ENCODE measurements at regions not wholly inside any gene's neighbourhood (a gene's known extent, or its start where the extent isn't known, plus 50 kb on each side); places are given as distances from the start of the nearest gene placed in this dataset.
A peak's percentile ranks its signal among the peaks of the same experiment; 100 is the strongest.

DNA sequence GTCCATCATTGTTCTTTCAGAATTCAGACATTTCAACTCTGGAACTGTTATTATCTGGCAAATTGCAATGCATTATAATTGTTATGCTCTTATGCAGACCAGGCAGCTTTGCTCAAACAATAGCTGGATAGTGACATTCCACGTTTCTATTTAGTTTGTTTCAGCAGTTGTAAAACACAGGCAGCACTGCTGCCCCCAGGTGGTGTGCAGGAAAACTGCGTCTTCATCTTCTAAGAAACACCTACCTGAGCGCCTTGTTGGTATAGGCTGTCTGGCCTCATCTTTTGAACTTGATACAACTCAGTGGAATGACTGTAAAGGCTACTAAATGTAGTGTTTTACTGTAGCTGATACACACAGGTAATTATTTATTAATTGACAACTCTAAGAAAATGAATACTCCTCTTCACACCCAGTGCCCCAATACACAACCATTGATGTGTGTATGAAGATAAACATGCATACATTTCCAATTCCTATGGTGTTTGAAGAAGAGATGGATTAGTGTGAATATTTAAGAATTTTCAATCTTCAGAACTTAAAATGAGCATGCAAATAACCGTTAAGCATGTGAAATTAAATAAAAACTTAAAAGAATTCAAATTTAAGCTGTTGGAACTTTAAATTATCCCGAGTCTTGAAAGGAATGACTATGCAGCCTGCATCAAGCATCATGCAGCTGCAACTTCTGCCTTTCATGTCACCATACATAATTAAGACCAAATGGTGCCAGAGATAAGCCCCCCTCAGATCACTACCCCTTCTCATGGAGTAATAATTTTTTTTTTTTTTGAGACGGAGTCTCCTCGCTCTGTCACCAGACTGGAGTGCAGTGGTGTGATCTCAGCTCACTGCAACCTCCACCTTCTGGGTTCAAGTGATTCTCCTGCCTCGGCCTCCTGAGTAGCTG, 85.6 kb downstream of the CD8B2 start:
- peak; percentile 16 for DNase-seq (ENCODE audit: low spot score)

DNA sequence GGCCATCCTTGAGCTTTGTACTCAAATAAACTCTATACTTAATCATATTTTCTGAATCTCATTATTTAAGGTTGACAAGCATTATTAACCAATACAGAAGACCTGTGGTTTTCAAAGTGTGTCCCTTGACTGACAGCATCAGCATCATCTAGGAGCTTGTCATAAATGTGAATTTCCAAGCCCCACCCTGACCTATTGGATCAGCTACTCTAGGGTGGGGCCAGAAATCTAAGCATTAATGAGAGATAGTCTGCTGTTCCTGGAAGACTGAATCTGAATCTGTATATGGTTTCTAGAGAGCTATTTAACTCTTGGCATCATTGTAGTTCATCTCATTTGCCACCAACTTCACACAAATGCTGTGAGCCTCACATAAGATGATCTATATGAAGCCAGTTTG, 86.6 kb downstream of the CD8B2 start:
- no peak for DNase-seq (ENCODE audit: low spot score)

DNA sequence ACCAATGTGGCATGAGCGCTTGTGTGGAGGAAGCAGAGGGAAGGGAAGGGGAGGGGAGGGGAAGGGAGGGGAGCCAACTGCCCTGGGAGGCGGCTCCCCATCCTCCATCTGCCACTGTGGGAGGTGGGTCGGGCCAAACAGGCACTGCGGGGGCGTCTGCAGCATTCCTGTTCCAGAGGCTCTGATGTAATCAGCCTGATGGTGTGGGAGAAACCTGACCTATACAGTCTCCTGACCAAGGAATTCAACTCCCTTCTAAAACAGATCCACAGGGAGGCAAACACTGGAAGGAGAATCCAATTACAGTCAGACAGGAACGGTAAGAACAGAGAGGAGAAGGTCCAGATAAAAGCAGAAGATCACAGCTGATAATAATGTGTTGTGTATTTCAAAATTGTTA, 88.8 kb downstream of the CD8B2 start:
- no peak for DNase-seq (ENCODE audit: low spot score)

DNA sequence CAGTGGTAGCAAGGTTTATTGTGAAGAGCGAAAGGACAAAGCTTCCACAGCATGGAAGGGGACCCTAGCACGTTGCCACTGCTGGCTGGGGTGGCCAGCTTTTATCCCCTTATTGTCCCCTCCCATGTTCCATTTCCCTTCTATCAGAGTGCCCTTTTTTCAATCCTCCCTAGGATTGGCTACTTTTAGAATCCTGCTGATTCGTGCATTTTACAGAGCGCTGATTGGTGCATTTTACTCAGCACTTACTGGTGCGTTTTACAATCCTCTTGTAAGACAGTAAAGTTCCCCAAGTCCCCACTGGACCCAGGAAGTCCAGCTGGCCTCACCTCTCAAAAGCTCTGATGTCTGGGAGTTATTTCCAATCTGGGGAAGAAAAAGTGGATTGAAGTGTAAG, 90.1 kb downstream of the CD8B2 start:
- DNase-seq (ENCODE audit: low spot score) = no peak

DNA sequence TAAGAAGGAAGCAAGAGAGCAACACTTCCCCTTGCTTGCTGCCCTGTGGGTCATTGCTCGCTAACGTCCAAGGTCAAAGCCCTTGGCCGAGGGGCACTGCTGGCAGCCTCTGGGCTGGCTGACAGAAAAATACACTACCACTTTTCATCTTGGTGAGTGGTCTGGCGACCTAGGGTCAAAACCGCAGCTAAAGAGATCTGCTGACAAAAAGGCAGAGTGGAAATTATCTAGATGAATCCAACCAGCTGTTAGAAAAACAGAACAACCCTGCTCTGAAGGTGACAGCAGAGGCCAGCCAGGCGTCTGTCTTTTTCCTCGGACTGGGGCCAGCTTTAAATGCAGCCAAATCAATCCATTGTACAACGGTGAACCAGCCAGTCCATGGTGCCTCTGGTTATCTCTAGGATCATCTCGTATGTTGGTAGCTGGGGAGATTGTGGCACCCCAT, 92.6 kb downstream of the CD8B2 start:
- no peak for DNase-seq (ENCODE audit: low spot score)

DNA sequence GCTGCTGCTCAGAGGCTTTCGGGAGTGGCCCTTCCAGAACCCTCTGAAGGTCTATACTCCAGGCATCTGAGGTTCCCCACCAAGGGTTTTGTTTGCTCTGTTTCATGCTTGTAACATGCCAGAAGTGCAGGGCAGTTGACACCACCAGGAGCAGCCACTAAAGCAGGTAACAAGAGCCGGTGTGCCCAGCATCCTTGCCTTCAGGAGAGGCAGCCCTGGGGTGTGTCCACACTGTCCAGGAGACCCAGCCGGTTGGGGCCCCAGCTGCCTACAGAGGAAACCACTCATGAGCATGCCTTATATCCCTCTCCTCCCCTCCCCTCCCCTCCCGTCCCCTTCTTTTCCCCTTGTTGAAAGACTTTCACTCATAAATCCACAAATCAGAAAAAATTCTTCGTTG, 93.1 kb downstream of the CD8B2 start:
- no peak for DNase-seq (ENCODE audit: low spot score)

DNA sequence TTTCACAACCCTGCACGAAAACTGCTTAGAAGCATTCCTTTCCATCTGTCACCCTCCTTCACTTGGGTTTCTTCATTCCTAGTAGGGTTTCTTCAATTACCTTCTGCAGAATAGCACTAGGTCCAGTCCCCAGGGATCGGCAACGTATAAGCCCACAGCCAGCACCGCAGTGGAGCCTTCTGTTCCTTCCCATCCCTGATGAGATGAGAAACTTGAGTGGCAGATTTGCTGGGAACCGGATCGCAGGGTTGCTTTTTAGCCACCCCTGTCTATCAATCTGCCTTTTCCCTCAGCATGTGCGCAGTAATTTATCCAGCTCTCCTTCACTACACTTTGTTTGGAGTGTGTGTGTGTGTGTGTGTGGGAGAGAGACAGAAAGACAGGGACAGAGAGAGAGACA, 94.2 kb downstream of the CD8B2 start:
- no peak for DNase-seq (ENCODE audit: low spot score)

DNA sequence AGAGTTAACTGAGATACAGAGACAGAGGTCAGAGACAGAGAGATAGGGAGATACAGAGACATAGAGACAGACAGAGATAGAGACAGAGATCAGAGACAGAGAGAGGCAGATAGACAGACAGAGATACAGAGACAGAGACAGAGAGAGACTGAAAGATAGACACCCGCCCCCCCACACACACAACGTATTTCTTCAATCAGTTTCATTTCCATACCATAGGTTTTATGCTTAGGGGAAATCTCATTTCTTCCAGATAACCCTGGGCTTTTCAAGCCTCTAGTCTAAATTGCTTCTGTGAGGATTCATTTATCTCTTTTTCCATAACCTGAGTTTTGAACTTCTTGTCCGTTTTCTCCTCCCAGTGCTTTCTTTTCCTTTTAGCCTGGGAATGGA, 94.6 kb downstream of the CD8B2 start:
- no peak for DNase-seq (ENCODE audit: low spot score)

DNA sequence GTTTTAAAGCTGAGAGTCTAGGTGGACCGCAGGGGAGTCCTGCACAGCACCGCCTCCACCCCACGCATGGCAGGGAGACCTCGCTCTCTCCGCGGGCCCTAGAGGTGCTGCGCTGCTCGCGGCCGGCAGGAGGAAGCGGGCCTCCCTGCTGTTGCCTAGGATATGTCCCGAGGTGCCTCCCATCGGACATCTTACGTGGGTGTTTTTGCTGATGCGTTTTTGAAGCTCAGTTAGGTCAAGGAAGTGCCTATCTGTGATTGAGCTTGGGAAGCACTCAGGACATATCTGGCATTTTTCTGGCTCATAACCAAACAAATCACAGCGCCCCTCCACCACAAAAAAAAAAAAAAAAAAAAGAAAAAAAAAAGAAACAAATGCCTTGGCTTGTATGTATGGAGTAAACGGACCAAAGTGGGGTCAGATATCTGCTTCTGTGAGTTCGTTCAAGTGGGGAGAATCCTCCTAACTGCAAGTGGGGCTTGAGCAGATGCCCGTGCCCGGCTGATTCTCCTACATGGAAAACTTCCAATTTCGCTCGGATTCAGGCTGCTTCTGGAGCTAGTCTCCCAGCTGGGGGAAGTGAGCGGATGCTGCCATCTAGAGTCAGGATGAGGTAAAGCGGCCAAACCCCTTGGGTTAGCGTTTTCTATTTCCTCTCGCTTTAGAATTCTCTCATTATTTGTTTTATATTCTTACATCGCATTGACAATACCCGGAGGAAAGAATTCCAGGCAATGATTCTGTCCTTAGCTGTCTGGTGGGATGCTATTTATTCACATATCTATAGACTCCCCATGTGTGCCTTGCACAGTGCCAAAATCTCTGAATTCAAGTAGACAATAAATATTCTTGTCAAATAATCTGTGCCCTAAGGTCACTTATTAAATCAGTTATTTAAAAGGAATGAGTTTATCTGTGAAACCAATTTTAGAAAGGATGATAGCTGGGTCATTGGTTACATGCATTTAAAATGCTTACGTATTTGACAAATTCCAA, 95.3 kb downstream of the CD8B2 start:
- peak; percentile 79 for DNase-seq (ENCODE audit: low spot score)

DNA sequence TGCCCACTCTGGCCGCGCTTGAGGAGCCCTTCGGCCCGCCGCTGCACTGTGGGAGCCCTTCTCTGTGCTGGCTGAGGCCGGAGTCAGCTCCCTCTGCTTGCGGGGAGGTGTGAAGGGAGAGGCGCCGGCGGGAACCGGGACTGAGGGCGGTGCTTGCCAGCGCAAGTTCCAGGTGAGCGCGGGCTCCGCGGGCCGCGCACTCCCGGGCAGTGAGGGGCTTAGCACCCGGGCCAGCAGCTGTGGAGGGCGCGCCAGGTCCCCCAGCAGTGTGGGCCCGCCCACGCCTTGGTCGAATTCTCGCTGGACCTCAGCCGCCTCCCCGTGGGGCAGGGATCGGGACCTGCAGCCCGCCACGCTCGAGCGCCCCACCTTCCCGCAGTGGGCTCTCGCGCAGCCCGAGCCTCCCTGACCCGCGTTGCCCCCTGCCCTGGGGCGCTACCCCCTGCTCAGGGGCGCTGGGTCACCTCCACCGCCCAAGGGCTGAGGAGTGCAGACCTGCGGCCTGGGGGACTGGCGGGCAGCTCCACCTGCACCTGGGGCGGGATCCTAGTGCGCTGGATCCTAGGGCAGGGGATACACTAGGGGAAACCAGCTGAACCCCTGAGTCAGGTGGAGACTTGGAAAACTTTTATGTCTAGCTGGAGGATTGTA, 97.3 kb downstream of the CD8B2 start:
- no peak for DNase-seq (ENCODE audit: low spot score)

DNA sequence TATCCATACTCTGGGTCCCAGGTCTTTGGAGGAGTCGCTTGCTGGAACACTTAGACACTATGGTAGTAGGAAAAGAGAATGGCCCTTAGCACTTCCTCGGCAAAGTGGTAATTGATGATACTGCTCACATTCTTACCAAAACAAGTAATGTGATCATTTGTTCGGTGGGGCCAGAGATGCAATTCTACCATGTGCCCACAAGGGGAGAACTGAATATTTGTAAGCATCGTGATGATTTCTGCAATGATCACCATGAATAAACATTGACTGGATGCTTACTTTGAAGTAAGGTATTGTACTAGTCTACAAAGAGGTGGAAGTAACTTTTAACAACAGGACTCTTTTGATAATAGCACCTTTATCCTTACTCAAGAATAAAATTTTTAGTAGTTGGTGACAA, 109.7 kb downstream of the CD8B2 start:
- DNase-seq (ENCODE audit: low spot score) = peak; percentile 16

DNA sequence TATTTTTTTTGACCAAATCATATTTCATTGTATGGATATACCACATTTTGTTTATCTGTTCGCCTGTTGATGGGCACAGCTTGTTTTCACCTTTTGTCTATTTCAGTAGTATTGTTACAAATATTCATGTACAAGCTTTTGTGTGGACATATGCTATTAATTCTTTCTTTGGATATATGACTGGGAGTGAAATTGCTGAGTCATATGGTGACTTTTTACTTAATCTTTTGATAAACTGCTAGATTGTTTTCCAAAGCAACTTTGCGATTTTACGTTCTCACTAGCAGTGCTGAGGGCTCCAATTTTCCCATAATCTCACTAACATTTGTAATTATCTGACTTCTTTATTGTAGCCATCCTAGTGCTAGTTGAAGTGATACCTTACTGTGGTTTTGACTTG, 112.4 kb downstream of the CD8B2 start:
- DNase-seq (ENCODE audit: low spot score) = no peak

DNA sequence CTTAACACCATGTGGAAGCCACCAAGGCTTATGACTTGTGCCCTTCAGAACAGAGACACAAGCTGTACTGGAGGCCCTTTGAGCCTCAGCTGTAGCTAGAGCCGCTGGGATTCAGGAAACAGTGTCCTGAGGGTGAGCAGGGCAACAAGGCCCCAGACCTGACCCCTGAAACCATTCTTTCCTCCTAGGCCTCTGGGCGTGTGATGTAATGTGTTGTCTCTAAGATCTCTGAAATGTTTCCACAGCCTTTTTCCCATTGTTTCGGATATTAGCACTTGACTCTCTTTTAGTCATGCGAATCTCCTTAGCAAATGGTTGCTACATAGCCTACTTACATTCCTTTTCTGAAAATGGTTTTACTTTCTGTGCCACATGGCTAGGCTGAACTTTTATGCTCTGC, 114.9 kb downstream of the CD8B2 start:
- no peak for DNase-seq (ENCODE audit: low spot score)

DNA sequence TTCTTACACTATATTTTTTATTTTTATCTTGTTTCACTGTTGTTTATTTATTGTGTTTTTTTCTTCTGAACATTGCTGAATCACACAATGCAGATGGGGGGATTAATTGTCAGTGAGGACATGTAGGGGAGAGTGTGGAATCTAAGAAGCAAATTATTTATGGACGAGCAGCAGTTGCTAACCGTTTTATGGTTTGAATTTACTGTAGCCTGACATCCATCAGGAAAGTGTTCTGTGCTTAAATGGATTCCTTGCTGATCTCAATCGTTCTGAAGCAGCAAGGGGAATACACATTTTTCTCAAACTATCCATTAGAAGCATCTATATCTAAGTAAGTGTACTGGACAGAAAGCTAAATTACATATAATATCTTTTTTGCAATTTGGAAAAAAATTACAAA, 119.5 kb downstream of the CD8B2 start:
- no peak for DNase-seq (ENCODE audit: low spot score)

DNA sequence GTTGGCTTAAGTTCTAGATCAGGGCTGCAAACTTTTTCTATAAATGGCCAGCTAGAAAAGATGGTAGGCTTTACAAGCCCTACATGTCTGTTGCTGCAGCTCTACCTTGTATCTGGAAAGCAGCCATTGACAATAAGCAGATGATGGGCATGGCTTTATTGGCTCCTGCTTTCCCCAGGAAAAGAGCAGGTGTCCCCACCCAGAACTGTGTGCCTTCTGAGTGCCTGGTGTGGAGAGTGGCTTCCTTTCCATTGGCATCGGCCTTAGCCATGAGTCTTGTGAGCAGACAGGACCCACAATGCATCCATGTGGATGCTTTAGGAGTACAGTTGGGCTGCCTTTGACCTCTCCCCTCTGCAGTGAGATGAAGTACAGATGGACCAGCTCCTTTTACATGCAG, 120.2 kb downstream of the CD8B2 start:
- no peak for DNase-seq (ENCODE audit: low spot score)

DNA sequence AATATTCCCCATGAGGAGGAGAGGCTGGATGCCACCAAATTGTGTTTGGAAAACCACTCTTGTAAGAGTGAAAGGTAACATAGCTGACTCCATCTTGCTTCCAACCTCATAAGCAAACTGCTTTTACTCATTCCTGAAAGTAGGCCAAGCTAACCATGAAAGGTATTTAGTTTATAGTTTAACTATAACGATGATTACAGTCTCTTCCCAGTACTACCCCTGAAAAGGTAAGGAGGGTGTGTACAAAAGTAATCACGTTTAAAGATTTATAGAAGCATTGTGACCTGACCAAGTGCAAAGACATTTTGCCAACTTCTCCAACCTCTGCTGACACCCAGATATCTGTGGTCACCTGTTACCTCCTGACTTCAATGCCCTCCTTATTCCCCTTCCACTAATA, 122.6 kb downstream of the CD8B2 start:
- no peak for DNase-seq (ENCODE audit: low spot score)

DNA sequence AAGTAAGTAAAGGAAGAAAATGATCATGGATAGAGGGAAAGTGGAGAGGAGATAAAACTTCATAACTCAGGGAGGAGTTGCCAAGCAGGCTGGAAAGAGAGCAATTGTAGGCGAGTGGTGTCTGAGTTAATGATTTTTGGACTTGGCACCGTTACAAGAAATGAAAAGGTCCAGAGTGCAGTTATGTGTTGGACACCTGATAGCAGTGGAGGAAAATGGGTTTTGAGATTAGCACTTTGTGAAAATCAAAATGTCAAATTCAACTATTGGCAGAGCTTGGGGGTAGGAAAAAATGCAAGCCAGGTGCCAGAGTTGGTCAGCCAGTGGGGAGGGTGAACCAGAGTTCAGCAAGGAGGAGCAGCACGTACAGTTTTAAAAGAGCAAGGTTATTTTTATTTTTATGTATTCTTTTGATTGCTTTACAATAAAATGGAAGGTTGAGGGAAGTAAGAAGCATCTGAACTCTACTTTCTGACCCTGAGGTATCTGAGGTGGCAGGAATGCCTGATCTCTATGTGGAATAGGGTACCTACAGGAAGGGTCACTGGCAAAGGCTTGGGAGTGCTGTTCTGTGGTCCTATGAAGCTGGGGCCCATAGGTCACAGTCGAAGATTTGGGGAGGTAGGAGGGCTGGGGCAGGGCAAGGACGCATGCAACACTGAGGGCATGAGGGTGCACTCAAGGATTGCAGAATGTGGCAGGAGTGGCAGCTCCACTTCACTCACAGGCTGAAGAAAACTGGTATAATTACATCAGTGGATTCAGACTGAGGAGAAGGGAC, 127.5 kb downstream of the CD8B2 start:
- DNase-seq (ENCODE audit: low spot score) = peak; percentile 52

DNA sequence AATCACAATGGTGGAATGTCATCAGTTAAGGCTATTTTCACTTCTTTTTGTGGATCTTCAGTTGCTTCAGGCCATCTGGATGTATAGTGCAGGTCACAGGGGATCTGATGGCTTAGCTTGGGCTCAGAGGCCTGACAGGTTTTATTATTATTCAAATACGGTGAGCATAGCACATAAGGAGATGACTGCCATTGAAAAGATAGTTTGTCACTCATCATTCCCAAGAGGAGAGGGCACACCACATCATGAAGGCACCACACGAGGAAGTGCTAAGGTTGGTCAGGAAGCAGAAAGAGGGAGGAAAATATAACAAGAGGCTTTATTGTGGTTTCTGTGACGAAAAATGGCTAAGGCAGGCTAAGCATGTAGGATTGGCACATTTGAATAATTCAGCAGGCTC, 131.4 kb downstream of the CD8B2 start:
- no peak for DNase-seq (ENCODE audit: low spot score)

DNA sequence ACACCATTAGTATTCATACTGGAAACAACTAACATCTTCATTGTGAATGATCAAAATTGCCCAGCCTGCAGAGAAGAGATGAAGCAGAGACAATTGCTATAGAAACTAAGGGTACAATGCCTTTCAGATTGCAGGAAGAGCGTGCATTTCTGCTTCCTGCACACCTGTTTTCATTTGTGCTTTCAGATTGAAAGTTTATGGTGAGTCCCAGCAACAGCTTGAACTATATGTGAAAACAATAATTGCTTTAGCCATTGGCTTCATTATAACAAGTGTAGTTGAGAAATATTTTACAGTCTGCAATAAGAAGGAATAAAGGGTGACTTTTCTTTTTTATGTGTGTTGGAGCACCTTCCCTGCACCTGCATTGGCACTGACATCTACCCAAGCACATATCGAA, 136.3 kb downstream of the CD8B2 start:
- DNase-seq (ENCODE audit: low spot score) = no peak

DNA sequence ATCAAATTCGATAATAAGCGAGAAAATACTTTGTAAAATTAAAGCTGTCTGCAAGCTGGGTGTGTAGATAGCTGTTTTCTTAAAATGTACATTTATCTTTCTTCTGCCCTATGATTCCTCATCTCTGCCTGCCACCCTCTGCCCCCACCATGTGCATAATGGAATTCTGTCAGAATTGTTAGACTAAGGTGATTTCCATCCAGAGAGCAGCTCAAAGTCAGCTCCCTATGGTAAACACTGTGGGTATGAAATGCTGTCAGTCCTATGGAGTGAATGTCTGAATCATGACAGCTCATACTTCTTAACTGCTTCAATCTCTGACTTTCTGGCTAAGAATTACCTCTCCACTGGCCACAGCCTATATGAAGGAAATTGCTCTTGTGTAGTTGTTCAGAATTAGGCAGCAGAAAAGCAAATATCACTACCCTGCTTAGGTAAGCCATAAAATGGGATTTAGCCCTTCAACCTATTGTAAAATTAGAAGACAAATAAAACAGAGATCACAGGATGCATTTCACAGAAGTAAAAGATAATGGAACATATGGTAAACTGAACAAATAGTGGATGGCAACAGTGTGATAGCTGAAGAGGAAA, 137.7 kb downstream of the CD8B2 start:
- DNase-seq (ENCODE audit: low spot score) = no peak

DNA sequence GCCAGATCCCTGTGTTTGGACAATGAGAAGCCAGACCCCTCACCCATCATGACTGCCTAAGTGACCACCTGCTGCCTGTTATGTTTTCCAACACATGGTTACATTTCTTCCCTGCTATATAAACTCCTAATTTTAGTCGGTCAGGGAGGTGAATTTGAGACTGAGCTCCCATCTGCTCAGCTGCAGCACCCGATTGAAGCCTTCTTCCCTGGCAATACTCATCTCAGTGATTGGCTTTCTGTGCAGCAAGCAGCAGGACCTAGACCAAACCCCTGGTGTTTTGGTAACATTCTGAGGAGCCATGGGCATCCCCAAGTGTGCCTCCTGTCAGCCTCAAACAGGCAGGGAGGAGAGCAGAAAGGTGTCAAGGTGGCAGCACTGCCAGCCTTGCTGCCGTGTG, 141.2 kb downstream of the CD8B2 start:
- DNase-seq (ENCODE audit: low spot score) = no peak

All from HT-29 (cell line).